PC-3 (cell line): ENCODE measurements at regions not wholly inside any gene's neighbourhood (a gene's known extent, or its start where the extent isn't known, plus 50 kb on each side); places are given as distances from the start of the nearest gene placed in this dataset.

ENCODE experiments used
- ATAC-seq: fragments of 200-7000 bp; cut with Tn5 transposase; 2 replicates; pipeline ENCODE4 v1.9.1; 2020; ENCODE audit warnings: mild to moderate bottlenecking, moderate library complexity
- BruUV-seq: library from RNA; stranded (reverse); fragments of 400-500 nt; replicated peaks from 2 replicates; lab custom pipeline; 2021; lab: Mats Ljungman, UMichigan
- CTCF ChIA-PET: fragments of 300-600 bp; sonication (Branson Sonifier 250); formaldehyde crosslinking; loops from one replicate; lab custom pipeline; 2022; ENCODE audit warnings: antibody characterized with exemption; lab: Charles Lee
- POLR2A ChIA-PET: fragments of 300-600 bp; sonication (Branson Sonifier 250); formaldehyde crosslinking; loops from one replicate; lab custom pipeline; 2022; ENCODE audit warnings: antibody characterized with exemption; ENCODE audit not compliant: unreplicated experiment; lab: Charles Lee
- DNase-seq: peaks from one replicate; pipeline ENCODE4 v3.0.0-alpha.2; 2015
- H2AFZ ChIP-seq: fragments of 300-600 bp; sonication (generic); 2 replicates; pipeline ENCODE4 v1.6.0; 2016; ENCODE audit warnings: antibody characterized with exemption, low read length
- H3F3A ChIP-seq: fragments of 300-600 bp; sonication (generic); one replicate; pipeline ENCODE4 v1.6.0; 2017; ENCODE audit warnings: antibody characterized with exemption, low read length, control low read depth, mild to moderate bottlenecking; ENCODE audit not compliant: unreplicated experiment
- H3K27ac ChIP-seq: fragments of 300-600 bp; sonication (generic); 2 replicates; pipeline ENCODE4 v1.5.1; 2016; ENCODE audit warnings: mild to moderate bottlenecking, low read length
- H3K27me3 ChIP-seq: fragments of 300-600 bp; sonication (generic); 2 replicates; pipeline ENCODE4 v1.6.1; 2016; ENCODE audit warnings: low read length, mixed read lengths
- H3K36me3 ChIP-seq: fragments of 300-600 bp; sonication (generic); 2 replicates; pipeline ENCODE4 v1.6.1; 2016; ENCODE audit warnings: low read depth, mixed run types, low read length, mixed read lengths
- H3K4me1 ChIP-seq: fragments of 300-600 bp; sonication (generic); 2 replicates; pipeline ENCODE4 v1.5.1; 2016; ENCODE audit warnings: low read length; ENCODE audit not compliant: insufficient read depth
- H3K4me2 ChIP-seq: fragments of 300-600 bp; sonication (generic); 2 replicates; pipeline ENCODE4 v1.6.0; 2016; ENCODE audit warnings: low read length
- H3K4me3 ChIP-seq: fragments of 300-600 bp; sonication (generic); 2 replicates; pipeline ENCODE4 v1.5.1; 2016; ENCODE audit warnings: mild to moderate bottlenecking, low read length, mixed read lengths
- H3K79me2 ChIP-seq: fragments of 300-600 bp; sonication (generic); 2 replicates; pipeline ENCODE4 v1.6.1; 2017; ENCODE audit warnings: low read length, mixed read lengths
- H3K9ac ChIP-seq: fragments of 300-600 bp; sonication (generic); 2 replicates; pipeline ENCODE4 v1.6.0; 2016; ENCODE audit warnings: mild to moderate bottlenecking, low read length
- H3K9me2 ChIP-seq: fragments of 300-600 bp; sonication (generic); replicated peaks from 2 replicates; pipeline ENCODE4 v1.6.1; 2016; ENCODE audit warnings: mixed run types, low read length, mixed read lengths
- H3K9me3 ChIP-seq: fragments of 300-600 bp; sonication (generic); 2 replicates; pipeline ENCODE4 v1.6.1; 2016; ENCODE audit warnings: low read length, mixed read lengths
- H4K20me1 ChIP-seq: fragments of 300-600 bp; sonication (generic); 2 replicates; pipeline ENCODE4 v1.6.1; 2016; ENCODE audit warnings: low read length, mixed read lengths
- CTCF ChIP-seq: fragments of 300-600 bp; sonication (generic); conservative IDR thresholded peaks from 2 replicates; pipeline ENCODE4 v1.5.1; 2017; ENCODE audit warnings: antibody characterized with exemption, low read depth, mild to moderate bottlenecking, low read length
- EZH2 ChIP-seq: fragments of 300-600 bp; sonication (generic); IDR thresholded peaks from one replicate; pipeline ENCODE4 v1.6.1; 2017; ENCODE audit warnings: antibody characterized with exemption, mild to moderate bottlenecking, low read length; ENCODE audit not compliant: unreplicated experiment
- EZH2phosphoT487 ChIP-seq: fragments of 300-600 bp; sonication (generic); IDR thresholded peaks from 2 replicates; pipeline ENCODE4 v1.6.1; 2018; ENCODE audit warnings: mild to moderate bottlenecking, antibody characterized with exemption, low read length, borderline replicate concordance
- intact Hi-C: fragments of 100-400 bp; cut with micrococcal nuclease; formaldehyde crosslinking; loops from 2 replicates; pipeline ENCODE4 v1.9.0; 2023

GRCh38 chr7:52936750-52937149 is 98.7 kb upstream of the POM121L12 start:
- Histone ChIP-seq H3K4me1 (no peaks in the 10 kb centered on the region), H2AFZ (no peak overlapping the region), H3F3A (no peaks in the 10 kb centered on the region), H3K27me3 (no peaks in the 10 kb centered on the region), H3K9ac (no peak overlapping the region), H4K20me1 (no peaks in the 10 kb centered on the region), H3K9me3 (peaks cover 3% of the 10 kb centered on the region; the same call in 1 of the 2 replicates), H3K4me3 (no peak overlapping the region), H3K9me2 (no peaks in the 10 kb centered on the region), H3K27ac (no peak overlapping the region), H3K79me2 (no peaks in the 10 kb centered on the region), H3K36me3 (no peaks in the 10 kb centered on the region), H3K4me2 (no peak overlapping the region)
- CTCF ChIA-PET = no interaction called here
- TF ChIP-seq EZH2 (no peak), CTCF (no peak), EZH2phosphoT487 (no peak)
- POLR2A ChIA-PET = no interaction called here
- ATAC-seq (no peak), DNase-seq (no peak)
- BruUV-seq = no TSS peak
- intact Hi-C loops = no loop called here

- Histone ChIP-seq H3K4me2 (no peak overlapping the region), H2AFZ (no peak overlapping the region), H3K9ac (no peak overlapping the region), H3K79me2 (no peaks in the 10 kb centered on the region), H3K4me1 (no peaks in the 10 kb centered on the region), H3F3A (no peaks in the 10 kb centered on the region), H3K4me3 (no peak overlapping the region), H3K9me2 (no peaks in the 10 kb centered on the region), H3K36me3 (no peaks in the 10 kb centered on the region), H3K27ac (no peak overlapping the region), H4K20me1 (no peaks in the 10 kb centered on the region), H3K9me3 (peaks cover 5% of the 10 kb centered on the region; the same call in 1 of the 2 replicates), H3K27me3 (no peaks in the 10 kb centered on the region)
- intact Hi-C loops = no loop called here
- DNase-seq (no peak), ATAC-seq (no peak)
- BruUV-seq = no TSS peak
- ChIA-PET POLR2A (no interaction called here), CTCF (no interaction called here)
- TF ChIP-seq EZH2 = no peak
- TF ChIP-seq EZH2phosphoT487 = no peak
These were observed 106.8 kb upstream of the POM121L12 start for GRCh38 chr7:52928591-52928990.

- Histone ChIP-seq H3K9me2 (no peaks in the 10 kb centered on the region), H3F3A (no peaks in the 10 kb centered on the region), H3K9me3 (0 out of 2 replicates have a peak, but pooled peaks cover 3% of the 10 kb centered on the region), H3K36me3 (no peaks in the 10 kb centered on the region), H3K4me3 (no peak overlapping the region), H2AFZ (no peak overlapping the region), H3K79me2 (no peaks in the 10 kb centered on the region), H3K4me2 (no peak overlapping the region), H3K27ac (no peak overlapping the region), H3K4me1 (no peaks in the 10 kb centered on the region), H3K9ac (no peak overlapping the region), H4K20me1 (no peaks in the 10 kb centered on the region), H3K27me3 (no peaks in the 10 kb centered on the region)
- ATAC-seq = no peak
- POLR2A ChIA-PET = no interaction called here
- CTCF ChIA-PET = no interaction called here
- no peak for DNase-seq
- no peak for TF ChIP-seq EZH2phosphoT487
- no peak for TF ChIP-seq EZH2
- no peak for TF ChIP-seq CTCF
- no TSS peak for BruUV-seq
- intact Hi-C loops = no loop called here
These were observed 110.1 kb upstream of the POM121L12 start for GRCh38 chr7:52925332-52925731.
